ENCODE measurements at regions not wholly inside any gene's neighbourhood (a gene's known extent, or its start where the extent isn't known, plus 50 kb on each side); places are given as distances from the start of the nearest gene placed in this dataset.

DNA sequence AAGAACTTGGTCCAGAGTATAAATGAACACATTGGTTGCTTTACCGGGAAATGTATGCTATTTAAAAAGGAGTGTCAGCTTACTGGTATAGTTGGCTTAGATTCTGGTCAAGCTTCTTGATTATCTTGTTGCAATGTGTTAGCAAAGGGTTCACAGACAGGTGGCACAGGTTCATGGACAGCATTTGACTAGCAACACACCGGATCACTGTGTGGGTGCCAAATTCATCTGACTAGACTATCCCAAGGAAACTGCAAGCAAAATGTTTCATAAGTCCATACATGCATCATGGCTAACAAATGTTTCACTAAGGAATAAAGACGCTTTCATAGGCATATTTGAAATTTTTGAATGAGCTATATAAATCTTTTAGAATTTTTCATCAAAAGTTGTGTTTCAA lies 274.1 kb downstream of the PLK2 start:
- H3K4me3 ChIP-seq (ENCODE audit: low read depth, low read length), result no peak overlapping the region
- TF ChIP-seq, protein P1, sequence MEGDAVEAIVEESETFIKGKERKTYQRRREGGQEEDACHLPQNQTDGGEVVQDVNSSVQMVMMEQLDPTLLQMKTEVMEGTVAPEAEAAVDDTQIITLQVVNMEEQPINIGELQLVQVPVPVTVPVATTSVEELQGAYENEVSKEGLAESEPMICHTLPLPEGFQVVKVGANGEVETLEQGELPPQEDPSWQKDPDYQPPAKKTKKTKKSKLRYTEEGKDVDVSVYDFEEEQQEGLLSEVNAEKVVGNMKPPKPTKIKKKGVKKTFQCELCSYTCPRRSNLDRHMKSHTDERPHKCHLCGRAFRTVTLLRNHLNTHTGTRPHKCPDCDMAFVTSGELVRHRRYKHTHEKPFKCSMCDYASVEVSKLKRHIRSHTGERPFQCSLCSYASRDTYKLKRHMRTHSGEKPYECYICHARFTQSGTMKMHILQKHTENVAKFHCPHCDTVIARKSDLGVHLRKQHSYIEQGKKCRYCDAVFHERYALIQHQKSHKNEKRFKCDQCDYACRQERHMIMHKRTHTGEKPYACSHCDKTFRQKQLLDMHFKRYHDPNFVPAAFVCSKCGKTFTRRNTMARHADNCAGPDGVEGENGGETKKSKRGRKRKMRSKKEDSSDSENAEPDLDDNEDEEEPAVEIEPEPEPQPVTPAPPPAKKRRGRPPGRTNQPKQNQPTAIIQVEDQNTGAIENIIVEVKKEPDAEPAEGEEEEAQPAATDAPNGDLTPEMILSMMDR (IDR thresholded peaks at IDR 0.05; ENCODE audit: low read depth, low read length), result no peak

DNA sequence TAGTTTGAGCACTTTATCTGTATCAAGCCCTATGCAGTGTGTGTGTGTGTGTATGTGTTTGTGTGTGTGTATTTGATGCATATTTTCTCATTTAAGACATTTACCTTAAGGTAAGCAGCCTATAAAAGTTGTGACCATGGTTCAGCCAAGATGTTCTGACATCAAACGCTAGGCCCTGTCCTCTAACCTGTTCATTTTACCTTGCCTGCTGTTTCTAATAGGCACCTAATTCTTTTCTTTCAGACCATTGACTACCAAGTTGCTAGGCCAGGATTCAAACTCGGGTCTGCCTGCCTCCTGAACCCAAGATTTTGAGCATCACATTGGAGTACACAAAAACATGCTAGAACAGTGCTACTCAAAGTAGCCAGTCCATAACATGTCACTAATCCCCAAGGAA lies 274.5 kb downstream of the PLK2 start:
- H3K4me3 ChIP-seq (ENCODE audit: low read depth, low read length), result no peak overlapping the region
- TF ChIP-seq, protein P1 (IDR thresholded peaks at IDR 0.05; ENCODE audit: low read depth, low read length), result no peak

DNA sequence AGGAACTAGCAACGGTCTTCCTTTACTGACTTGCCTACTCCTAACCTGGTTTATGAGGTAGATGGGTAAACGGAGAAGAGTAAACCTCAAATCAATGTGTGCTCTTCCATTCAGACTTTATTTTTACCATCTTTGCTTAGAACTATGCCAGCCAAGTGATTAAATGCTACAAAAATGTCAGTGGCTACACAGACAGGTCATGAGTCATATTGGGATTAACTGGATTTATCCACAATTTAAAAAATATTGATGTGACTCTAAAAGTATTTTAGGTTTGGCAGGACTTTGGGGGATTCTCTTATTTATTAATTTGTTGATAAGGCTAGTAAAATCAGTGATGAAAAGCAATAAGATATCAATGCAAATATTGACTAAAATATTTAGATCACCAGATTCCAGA lies 275.0 kb downstream of the PLK2 start:
- TF ChIP-seq, protein P1 (IDR thresholded peaks at IDR 0.05; ENCODE audit: low read depth, low read length), result no peak
- H3K4me3 ChIP-seq (ENCODE audit: low read depth, low read length), result no peak overlapping the region

GRCh38 chr5:58183786-58184085 lies 276.1 kb downstream of the PLK2 start:
- no peak overlapping the region for H3K4me3 ChIP-seq (ENCODE audit: low read depth, low read length)
- TF ChIP-seq, protein P1 (IDR thresholded peaks at IDR 0.05; ENCODE audit: low read depth, low read length), result no peak

GRCh38 chr5:58183078-58183785 lies 276.7 kb downstream of the PLK2 start:
- no peak overlapping the region for H3K4me3 ChIP-seq (ENCODE audit: low read depth, low read length)
- TF ChIP-seq, protein P1 (IDR thresholded peaks at IDR 0.05; ENCODE audit: low read depth, low read length), result no peak

DNA sequence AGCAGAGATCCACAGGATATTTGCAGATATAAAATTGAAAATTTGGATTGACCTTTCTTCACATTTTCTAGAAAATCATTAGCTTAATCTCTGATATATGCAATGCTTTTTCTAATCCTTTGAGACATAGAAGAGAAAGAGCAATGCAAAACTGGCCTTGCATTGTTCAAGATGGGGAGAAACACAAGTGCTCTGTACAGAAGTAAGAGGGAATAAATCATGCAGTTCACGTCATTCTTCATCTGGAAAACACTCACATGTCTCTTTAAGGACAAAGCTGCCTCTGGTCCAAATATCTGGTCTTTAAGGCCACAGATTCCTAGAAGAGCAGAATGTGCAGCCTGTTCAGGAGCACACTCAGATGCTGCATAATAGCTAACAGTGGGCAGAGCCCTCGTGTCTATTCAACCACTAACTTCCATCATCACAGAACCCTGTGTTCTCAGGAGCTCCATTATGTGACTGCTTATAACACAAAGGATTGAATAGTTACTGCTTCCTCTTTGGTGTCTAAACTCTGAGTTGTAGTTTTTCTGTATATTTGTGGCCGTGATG lies 277.5 kb downstream of the PLK2 start:
- no peak overlapping the region for H3K4me3 ChIP-seq (ENCODE audit: low read depth, low read length)
- TF ChIP-seq, protein P1 (IDR thresholded peaks at IDR 0.05; ENCODE audit: low read depth, low read length), result no peak

GRCh38 chr5:58181578-58182286 lies 278.2 kb downstream of the PLK2 start:
- H3K4me3 ChIP-seq (ENCODE audit: low read depth, low read length), result no peak overlapping the region
- TF ChIP-seq, protein P1 (IDR thresholded peaks at IDR 0.05; ENCODE audit: low read depth, low read length), result no peak
